HG03457 (cell line): ENCODE measurements at regions not wholly inside any gene's neighbourhood (a gene's known extent, or its start where the extent isn't known, plus 50 kb on each side); places are given as distances from the start of the nearest gene placed in this dataset.

Experiments
- ATAC-seq: cut with Tn5 transposase; IDR thresholded peaks from one replicate; pipeline ENCODE4 v1.9.1; 2021; ENCODE audit warnings: moderate number of reproducible peaks; ENCODE audit not compliant: unreplicated experiment

DNA sequence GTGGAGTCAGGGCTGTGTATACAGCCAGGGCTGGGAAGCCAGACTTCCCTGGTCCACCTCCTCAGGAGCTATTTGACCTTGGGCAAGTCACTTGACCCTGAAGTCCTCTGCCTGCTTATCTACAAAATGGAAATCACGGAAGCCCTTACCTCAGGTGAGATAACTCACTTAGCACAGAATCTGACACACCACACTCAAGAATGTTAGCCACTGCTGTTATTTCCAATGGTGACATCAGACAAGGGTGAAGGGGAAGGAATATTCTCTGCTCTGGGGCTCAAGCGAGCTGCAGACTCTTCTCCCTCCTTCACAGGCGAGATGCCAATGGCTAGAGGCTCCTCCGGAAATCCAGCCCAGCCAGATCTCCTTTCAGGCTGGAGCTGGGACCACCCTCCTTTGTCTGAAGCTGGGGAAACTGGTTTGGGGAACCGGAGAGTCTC, 189.6 kb downstream of the HAUS1 start:
- no peak for ATAC-seq

DNA sequence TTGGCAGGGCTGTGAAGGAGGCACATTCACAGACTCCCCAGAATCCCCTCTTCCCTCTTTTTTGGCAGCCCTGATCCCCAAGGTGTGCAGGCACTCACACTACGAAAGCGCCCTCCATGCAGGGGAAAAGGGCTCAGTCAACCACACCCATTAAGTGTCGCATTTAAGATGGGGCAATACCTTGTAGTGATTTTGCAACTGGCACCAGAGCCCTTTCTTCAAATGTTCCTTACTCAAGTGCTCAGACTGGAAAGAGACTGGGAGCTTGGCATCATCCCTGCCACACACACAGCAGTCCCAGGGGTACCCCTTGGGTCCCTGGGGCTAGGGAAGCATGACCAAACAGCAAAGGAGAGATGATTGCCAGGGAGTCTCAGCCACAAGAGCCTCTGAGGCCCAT, 190.1 kb downstream of the HAUS1 start:
- ATAC-seq = no peak

DNA sequence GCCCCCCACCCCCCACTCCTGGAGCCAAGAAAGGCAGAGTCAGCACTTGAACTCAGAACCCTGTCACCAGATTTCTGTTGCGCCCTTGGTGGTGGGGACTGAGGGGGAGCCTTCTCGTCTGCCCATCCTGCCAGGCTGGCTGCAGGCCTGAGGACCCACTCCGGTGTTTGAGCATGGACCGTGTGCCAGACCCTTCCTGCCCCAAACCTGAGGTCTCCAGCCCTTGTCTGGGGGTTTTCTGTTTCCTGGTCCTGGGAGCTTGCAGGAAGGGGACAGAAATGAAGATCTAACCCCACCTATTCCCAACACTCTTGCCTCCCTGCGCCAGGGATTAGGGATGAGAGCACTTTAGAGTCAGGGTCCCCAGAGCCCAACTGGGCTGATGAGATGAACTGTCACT, 190.6 kb downstream of the HAUS1 start:
- ATAC-seq = no peak

DNA sequence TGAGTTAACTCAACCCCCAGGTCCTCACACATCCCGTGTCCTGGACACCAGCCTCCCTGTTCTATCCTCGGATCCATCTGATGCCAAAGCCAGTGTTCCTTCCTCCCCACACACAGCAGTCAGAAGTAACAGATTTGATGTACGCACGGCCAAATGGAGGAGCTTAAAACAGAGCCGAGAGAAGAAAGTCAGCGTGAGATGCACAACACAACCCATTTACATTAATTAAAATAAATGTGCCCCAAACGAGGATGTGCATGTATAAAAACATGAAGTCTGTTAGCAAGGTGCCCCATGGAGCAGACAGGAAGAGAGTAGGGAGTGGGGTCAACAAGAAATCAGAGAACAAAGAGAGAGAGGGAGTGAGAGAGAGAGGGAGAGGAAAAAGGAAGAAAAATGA, 191.2 kb downstream of the HAUS1 start:
- ATAC-seq = no peak

DNA sequence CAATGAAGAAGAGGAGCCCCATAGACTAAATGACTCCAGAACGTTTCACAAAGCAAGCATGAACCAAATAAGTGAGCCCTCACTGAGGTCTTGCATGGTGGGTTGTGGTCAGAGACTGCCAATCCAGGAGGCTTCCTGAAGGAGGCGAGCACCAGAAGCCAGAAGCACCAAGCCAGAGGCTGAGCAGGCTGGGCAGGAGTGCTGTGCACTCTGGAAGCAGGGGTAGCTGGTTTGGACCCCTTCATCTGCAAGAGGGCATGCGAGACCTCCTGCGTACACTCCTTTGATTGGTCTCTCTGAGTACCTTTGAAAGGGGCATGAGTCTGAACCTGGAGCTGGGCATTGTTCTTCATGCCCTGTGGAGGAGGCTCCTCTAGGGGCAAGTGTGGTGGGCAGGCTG, 192.5 kb downstream of the HAUS1 start:
- no peak for ATAC-seq

DNA sequence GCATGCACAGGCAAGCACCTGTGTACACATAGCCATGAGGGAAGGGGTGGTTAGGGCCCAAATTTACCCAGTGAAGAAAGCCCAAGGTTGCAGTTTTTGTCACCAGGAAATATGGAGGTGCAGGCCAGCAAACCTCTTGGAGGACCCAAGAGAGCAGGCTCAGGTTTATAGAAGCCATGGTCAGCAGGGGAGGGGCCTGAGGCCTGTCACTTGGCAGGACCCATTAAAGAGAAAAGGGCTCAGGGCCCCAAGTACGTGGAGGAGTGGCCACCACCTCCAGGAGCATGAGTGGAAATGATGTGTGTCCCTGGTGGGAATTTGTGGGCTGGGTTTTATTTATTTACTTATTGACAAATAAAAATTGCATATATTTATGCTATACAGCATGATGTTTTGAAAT, 192.9 kb downstream of the HAUS1 start:
- no peak for ATAC-seq

DNA sequence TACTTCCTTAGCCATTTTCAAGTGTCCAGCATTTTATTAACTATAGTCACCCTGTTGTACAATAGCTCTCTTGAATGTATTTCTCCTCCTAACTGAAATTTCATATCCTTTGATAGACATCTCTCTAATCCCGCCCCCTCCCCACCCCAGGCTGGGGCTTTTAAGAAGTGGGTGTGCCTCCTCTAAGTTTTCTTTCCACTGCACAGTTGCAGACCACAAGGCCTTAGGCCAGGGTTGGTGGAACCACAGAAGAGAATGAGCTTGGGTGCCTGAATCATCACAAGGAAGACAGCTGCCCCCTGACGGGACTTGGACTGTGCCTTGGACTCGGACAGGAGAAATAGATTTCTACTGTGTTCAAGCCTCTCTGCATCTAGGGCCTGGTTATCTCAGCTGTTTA, 193.4 kb downstream of the HAUS1 start:
- ATAC-seq = no peak

DNA sequence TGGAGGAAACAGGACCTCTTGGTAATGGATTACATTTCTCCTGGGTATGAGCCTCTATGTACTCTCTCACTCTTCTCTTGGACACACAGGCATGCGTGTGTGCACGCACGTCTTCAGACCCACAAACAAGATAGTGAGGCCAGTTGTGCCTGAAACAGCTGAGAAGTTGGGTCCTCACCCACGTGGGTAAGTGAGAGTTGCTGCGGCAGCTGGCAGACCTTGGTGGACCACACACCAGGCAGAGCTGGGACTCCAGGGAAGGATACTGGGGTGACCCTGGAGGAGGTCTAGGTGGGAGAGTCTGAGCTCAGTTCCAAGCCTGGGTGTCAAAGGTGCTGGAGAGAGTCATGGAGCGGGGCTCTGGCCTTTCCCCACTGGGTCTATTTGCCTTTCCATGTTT, 194.3 kb downstream of the HAUS1 start:
- ATAC-seq = no peak

DNA sequence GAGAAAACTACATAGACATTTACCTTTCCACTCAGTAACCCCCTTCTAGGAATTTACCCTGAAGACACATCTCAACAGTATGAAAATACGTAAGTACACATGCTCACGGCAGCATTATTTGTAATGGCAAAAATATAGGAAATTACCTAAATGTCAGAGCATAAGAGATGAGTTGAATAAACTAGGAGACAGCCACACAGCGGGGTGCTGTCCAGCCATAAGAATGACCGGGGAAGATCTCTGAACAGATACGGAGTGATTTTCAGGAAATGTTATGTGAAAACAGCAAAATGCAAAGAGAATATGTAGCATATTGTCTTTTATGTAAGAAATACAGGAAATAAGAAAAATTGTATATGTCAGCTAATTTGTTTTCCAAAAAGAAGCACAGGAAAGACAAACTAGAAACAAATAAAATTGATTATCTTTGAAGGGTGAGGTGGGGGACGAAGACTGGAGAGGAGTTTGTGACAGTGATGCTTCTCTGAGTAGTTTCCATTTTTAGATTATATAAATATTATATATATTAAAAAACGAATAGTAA, 195.4 kb downstream of the HAUS1 start:
- no peak for ATAC-seq

DNA sequence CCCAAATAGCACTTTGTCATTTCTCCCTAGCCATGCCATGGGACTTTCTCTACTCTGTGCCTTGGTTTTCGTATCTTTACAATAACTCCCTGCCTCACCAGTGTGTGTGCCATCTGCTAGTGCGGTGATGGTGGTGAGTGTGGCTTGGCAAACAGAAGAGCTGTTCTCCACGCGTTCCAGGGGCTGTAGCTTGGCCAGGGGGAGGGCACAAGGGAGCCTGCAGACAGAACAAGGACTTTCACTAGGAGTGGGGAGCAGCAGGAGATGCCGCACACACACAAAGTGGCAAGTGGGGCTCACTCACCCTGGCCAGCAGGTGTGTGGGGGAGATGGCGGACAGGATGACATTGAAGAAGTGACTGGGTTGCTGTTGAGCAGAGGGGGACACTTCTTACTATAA, 196.9 kb downstream of the HAUS1 start:
- ATAC-seq = no peak

DNA sequence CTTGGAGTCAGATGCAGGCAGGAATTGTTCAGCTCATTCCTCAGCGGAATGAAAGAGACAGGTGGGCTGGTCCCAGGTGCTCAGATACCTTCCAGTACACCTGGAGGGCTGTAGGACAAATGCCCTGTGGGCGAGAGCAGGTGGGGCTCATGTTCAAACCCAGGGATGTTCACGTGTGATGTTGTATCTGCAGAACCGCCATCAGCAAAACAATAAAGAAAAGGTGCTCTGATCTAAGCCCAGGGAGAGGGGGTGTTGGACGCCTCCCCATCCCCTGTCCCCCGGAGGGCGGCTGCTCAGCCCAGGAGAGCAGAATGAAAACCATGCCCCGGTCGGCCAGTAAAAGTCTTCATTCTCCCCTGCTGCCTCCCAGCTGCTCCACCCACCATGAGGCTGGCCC, 197.4 kb downstream of the HAUS1 start:
- ATAC-seq = no peak

DNA sequence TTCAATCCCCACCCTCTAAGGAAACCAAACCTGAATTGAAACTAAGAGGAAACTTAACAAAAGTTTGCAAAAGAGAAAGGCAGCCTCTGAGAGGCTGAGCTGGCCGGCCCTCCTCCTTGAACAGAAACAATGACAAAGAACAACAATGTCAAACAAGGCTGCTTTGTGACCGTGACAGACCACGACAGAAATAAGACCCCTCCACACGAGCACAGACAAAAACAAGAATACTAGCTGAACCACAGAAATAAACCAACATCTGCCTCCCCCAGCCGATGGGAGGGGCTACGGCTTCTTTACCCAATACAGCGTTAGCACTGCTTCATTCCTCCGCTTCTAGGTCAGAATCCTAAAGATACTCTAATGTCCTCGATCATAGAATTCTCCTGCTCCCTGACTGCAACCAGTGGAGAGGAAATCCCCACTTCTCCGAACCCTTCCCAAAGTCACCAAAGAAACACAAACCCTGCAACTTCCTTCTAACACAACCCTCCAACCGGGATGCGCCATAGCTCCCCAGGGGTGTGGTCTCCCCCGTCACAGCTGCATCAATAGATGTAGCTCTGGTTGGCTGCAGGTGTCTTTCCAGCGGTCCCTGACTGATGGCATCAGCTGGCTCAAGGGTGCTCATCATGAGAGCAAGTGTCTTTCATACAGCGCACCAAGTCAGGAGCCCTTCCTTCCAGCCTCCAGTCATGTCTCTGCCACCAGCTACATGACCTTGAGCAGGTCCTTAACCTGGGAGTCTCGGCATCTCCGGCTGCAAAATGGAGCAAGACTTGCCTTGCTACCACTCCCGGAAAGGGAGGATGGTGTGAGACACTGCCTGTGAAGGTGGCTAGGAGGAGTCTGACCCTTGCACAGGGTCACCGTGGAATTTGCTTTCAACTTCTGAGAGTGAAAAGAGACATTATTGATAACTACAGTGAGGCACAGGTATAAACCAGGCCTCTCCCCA, 198.6 kb downstream of the HAUS1 start:
- ATAC-seq = no peak

DNA sequence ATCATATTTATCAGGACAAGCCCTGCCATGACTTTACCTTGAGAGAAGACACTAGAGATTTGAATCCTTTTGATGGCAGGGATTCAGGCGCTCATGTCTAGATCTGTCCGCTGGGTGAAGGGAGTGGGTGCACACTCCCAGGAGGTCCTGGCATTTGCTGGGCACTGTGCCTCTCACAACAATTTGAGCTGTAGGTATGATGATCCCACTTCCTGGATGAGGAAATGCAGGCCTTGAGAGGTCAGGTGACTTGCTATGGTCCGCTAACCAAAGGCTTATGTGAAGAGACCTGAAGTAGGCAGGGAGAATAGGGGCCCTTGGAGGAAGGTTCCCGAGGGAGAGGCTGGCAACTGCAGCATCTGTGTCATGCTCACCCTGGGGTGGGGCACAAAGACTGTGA, 206.1 kb downstream of the HAUS1 start:
- no peak for ATAC-seq

DNA sequence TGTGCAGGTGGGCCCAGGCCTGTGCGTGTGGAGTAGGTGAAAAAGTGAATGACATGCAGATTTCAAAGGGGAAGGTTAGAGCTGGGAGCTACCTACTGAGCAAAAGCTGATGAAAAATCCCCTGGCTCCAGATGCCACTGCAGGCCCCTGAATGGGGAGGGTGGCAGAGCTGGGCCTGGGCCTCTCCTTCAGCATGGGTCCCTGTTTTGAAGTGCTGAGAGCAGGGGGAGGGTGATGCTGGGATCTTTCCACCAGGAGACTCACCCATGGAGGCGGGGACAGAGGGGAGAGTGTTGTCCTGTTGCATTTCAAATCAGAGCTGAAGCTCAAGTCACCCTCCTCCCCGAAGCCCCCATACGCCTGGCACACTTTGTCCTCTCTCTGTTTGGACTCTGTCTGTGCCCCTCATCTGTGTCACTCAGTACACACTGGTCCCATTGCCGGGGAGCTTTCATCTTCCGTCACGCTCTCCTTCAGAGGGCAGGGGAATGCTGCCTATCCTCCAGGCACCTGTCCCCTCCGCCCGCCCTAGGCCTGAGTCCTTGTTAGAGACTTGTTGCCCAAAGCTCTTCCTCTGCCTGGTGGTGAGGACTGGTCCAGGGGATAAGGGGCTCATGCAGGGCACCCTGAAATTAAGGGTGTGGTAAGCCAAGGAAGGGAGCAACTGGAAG, 206.6 kb downstream of the HAUS1 start:
- ATAC-seq = no peak

DNA sequence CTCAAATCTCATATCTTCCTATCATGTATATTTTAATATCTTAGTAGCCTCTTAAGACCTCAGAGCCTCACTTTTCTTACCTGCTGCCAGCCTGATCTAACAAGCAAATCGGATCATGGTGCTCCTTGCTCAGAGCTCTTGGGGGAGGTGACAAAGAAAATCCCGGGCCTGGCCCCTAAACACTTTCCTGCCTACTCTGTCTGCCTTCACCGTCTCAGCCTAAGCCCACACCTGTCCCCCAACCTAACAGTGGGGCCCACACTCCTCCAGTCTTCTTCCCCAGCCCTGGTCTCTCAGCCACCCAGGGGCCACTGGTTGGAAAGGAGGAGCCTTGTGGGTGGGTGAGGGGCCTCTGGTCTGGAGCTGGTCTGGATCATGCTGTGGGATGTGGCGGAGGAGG, 207.3 kb downstream of the HAUS1 start:
- ATAC-seq = no peak

DNA sequence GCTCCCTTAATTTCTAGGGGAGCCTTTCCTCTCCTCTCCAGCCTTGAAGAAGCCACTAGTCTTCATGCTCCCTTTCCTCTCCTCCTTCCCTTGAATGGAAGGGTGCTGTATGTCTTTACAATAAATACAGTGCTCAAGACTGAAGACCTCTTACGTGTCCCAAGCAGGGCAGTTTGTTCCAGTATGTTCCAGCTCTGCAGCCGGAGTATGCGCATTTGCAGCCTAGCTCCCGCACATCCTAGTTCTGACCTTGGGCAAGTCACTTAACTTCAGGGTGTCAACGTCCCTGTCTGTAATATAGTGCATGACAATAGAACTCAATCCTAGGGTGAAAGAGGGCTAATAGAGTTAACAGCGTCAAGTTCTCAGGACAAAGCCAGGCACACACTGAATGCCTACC, 208.0 kb downstream of the HAUS1 start:
- ATAC-seq = no peak

DNA sequence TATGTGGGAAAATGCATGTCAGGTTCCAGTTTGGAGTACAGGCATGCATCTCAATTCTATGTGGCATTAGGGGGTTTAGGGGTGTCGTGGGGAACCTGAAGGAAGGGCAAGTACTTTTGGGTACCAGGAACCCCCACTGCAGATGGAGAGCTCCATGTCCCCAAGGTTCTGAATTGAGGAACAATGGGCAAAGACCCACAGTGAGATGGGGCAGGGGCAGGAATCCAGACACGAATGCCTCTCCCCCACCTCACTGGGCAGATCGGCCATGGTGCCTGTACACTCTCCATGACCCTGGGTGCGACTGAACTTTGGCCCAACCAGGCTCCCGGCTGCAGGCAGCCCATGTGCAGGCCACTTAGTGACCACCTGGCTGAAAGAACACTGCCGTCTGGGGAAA, 209.3 kb downstream of the HAUS1 start:
- ATAC-seq = no peak

DNA sequence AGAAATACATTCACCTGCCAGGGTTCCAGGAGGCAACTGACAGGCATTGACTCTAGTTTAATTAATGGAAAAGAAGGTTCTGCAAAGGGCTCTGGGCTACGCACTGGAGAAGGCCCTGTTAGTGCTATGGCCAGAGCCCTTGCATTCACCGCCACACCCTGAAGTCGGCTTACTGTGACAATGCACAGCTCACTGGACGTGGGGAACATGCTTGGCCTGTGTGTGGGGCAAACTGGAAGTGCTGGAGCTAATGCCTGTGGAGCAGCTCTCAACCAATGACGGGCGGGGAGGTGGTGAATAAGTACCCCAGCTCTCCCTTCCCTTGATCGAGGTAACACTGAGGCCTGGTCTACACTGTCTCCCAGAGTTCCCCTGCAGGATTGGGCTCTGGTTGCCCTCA, 209.8 kb downstream of the HAUS1 start:
- no peak for ATAC-seq

DNA sequence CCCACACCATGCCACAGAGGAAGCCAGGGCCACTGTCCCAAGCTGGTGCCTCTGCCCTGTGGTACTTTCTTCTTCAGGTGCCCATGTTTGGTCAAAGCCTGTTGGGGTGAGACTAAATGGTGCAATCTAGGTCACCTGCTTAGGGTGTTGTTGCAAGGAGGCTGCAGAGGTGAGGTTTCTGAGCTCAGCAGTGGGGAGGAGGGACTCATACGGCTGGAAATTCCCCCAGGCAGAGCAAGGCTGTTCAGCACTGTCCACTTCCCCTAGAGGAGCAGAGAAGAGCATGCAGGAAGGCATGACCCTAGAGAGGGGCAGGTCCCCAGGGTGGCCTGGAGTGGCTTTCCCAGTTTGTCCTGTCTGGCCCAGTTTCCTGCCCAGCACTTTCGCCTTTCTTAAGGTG, 211.0 kb downstream of the HAUS1 start:
- ATAC-seq = no peak

DNA sequence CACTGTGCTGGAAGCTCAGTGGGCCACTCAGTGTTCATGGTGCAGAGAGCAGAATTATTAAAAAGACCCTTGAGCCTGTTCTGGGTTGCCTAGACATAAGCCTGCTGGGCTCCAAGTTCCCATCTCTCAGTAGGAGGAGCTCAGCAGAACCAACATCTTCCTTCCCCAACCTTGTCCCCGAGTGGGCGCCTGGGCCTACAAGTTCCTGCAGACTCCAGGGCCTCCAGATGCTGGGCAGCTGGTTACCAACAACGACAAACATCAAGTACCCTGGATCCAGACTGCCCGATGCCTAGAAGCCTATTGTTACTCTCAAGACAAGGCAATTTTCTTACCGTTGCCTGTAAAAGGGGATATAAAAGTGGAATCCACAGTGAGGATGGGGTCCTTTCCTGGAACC, 214.2 kb downstream of the HAUS1 start:
- ATAC-seq = no peak

DNA sequence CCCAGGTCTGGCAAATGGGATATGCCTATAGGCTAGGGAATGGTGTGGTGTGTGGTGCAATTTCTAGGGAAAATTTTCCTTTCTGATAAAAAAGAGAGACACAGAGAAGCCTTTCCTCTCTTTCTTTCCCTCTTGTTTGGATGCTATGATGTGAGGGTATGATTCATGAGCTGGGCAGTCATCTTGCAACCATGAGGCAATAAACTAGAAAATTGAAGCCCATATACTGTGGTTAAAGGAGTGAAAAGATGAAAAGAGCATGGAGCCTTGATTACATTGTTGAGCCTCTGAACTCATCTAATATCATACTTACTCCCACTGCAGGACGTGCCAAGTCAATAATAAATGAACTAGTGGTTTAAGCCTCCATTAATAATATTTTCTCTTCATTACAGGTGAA, 215.6 kb downstream of the HAUS1 start:
- ATAC-seq = no peak

DNA sequence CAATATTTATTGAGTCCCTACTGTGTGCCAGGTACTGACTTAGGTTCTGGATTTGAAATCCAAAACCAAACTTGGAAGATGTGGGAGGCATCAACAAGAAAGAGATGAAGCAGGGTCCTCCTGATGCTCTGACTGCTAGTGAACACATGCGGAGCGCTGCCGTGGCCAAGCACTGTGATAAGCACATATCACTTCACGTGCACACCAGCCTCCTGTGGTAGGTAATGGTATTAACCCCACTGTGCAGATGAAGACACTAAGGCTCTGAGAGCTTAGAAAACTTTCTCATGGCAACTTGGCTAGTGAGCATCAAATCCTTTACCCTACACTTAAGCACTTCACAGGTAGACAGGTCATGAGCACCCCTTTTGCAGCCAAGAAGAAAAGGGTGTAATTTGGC, 216.1 kb downstream of the HAUS1 start:
- ATAC-seq = no peak
